CD4-positive, alpha-beta T cell (primary cell): ENCODE measurements at regions not wholly inside any gene's neighbourhood (a gene's known extent, or its start where the extent isn't known, plus 50 kb on each side); places are given as distances from the start of the nearest gene placed in this dataset.

Source experiments
- ATAC-seq: fragments of 200-7000 bp; cut with Tn5 transposase; one replicate; pipeline ENCODE4 v1.10.0; 2022; ENCODE audit warnings: mild to moderate bottlenecking; ENCODE audit not compliant: poor library complexity
- CTCF ChIA-PET: fragments of 350-600 bp; sonication (Branson Sonifier 250); formaldehyde crosslinking; loops from one replicate; lab custom pipeline; 2021; ENCODE audit warnings: antibody characterized with exemption, inconsistent platforms; lab: Charles Lee
- POLR2A ChIA-PET: fragments of 350-600 bp; sonication (Branson Sonifier 250); formaldehyde crosslinking; loops from one replicate; lab custom pipeline; 2021; ENCODE audit warnings: antibody characterized with exemption, inconsistent platforms; lab: Charles Lee
- DNase-seq, 14 experiments: peaks; one replicate each; pipeline ENCODE4 v3.0.0-alpha.2; 2013 to 2020; ENCODE audit warnings: mixed read lengths in 2 of 14
- H3K27ac ChIP-seq, 2 donors: one replicate each; pipeline versions ENCODE4 v1.5.1 to v1.7.0; 2013; ENCODE audit warnings: low read length in 2 of 2, low read depth in 1 of 2, mild to moderate bottlenecking in 1 of 2
- H3K27me3 ChIP-seq, 2 experiments: 1 replicate in 1 of 2; 2 replicates in 1 of 2; pipeline versions ENCODE4 v1.6.1 to v1.7.0; 2013; ENCODE audit warnings: low read length in 2 of 2, control low read depth in 1 of 2, mild to moderate bottlenecking in 1 of 2, moderate library complexity in 1 of 2; ENCODE audit not compliant: insufficient read depth in 2 of 2, control insufficient read depth in 1 of 2
- H3K36me3 ChIP-seq: one replicate; pipeline ENCODE4 v1.6.1; 2013; ENCODE audit warnings: low read length, control low read depth; ENCODE audit not compliant: insufficient read depth
- H3K4me1 ChIP-seq: one replicate; pipeline ENCODE4 v1.6.1; 2013; ENCODE audit warnings: low read length, control low read depth; ENCODE audit not compliant: insufficient read depth
- H3K4me3 ChIP-seq: one replicate; pipeline ENCODE4 v1.5.1; 2013; ENCODE audit warnings: mild to moderate bottlenecking, low read length, moderate library complexity
- H3K9me3 ChIP-seq, 2 experiments: 1 replicate in 1 of 2; 2 replicates in 1 of 2; pipeline versions ENCODE4 v1.6.1 to v1.7.0; 2013; ENCODE audit warnings: low read length in 2 of 2, mild to moderate bottlenecking in 2 of 2, control low read depth in 1 of 2, moderate library complexity in 1 of 2; ENCODE audit not compliant: control insufficient read depth in 1 of 2, insufficient read depth in 1 of 2
- H3K27ac Mint-ChIP-seq: one replicate; pipeline ENCODE4 v1.8.0; 2020; ENCODE audit warnings: mixed read lengths
- H3K27me3 Mint-ChIP-seq: one replicate; pipeline ENCODE4 v1.8.0; 2021; ENCODE audit warnings: mixed read lengths
- H3K36me3 Mint-ChIP-seq: one replicate; pipeline ENCODE4 v1.8.0; 2021; ENCODE audit warnings: low read depth, mixed read lengths
- H3K4me1 Mint-ChIP-seq: one replicate; pipeline ENCODE4 v1.8.0; 2021; ENCODE audit warnings: low read depth, mixed read lengths
- H3K4me3 Mint-ChIP-seq: one replicate; pipeline ENCODE4 v1.8.0; 2020; ENCODE audit warnings: mild to moderate bottlenecking, mixed read lengths
- H3K9me3 Mint-ChIP-seq: one replicate; pipeline ENCODE4 v1.8.0; 2020; ENCODE audit warnings: mixed read lengths
- CTCF ChIP-seq: fragments of 200-600 bp; IDR thresholded peaks from one replicate; pipeline ENCODE4 v1.8.0; 2022; ENCODE audit warnings: antibody characterized with exemption, mild to moderate bottlenecking
- intact Hi-C, 2 experiments: fragments of 100-400 bp; cut with DNase I in 1 of 2; cut with micrococcal nuclease in 1 of 2; formaldehyde crosslinking; loops; one replicate each; pipeline versions ENCODE4 v1.15.1 to v1.9.0; 2023 to 2025; cut with DNase I, micrococcal nuclease

GRCh38 chr12:115243933-115244628, 560.1 kb upstream of the TBX3 start:
- H3K4me3 Mint-ChIP-seq: no peak overlapping the region
- no peaks in the 10 kb centered on the region for H3K27me3 Mint-ChIP-seq
- no peak overlapping the region for H3K4me3 ChIP-seq
- H3K36me3 Mint-ChIP-seq: no peaks in the 10 kb centered on the region
- H3K27me3 ChIP-seq: no peaks in the 10 kb centered on the region
- intact Hi-C loops: no loop called here
- ChIA-PET POLR2A (no interaction called here), CTCF (no interaction called here)
- peaks cover 4% of the 10 kb centered on the region for H3K9me3 Mint-ChIP-seq
- H3K27ac ChIP-seq: no peak overlapping the region
- H3K27ac Mint-ChIP-seq: no peak overlapping the region
- H3K4me1 ChIP-seq: no peaks in the 10 kb centered on the region
- DNase-seq (no peak), ATAC-seq (no peak)
- H3K9me3 ChIP-seq: no peaks in the 10 kb centered on the region
- no peak for TF ChIP-seq CTCF
- H3K36me3 ChIP-seq: no peaks in the 10 kb centered on the region
- no peaks in the 10 kb centered on the region for H3K4me1 Mint-ChIP-seq

DNA sequence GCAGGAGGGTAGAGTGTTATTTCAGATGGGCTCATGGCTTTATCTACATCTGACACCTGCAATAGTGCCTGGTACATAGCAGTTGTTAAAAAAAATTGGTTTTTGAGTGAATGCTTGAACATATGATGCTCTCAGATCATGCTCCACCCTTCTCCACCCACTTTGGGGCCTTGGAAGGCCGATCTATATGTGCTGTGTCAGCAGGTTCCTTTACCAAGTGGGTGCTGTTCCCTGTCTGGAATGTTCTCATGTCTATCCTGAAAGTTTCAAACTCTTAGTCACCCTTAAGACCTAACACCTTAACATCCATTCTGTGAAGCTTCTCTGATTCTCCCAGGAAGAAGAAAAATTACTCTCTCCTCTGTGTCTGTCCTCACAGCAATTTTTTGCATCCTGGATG, 556.3 kb upstream of the TBX3 start:
- no peaks in the 10 kb centered on the region for H3K36me3 ChIP-seq
- H3K4me1 ChIP-seq: no peaks in the 10 kb centered on the region
- Mint-ChIP-seq H3K27ac (no peak overlapping the region), H3K36me3 (no peaks in the 10 kb centered on the region), H3K4me1 (no peaks in the 10 kb centered on the region), H3K9me3 (no peaks in the 10 kb centered on the region), H3K27me3 (no peaks in the 10 kb centered on the region), H3K4me3 (no peak overlapping the region)
- ChIA-PET POLR2A (no interaction called here), CTCF (no interaction called here)
- ATAC-seq (no peak), DNase-seq (no peak)
- H3K4me3 ChIP-seq: no peak overlapping the region
- H3K9me3 ChIP-seq: no peaks in the 10 kb centered on the region
- TF ChIP-seq CTCF: no peak
- H3K27me3 ChIP-seq: no peaks in the 10 kb centered on the region
- H3K27ac ChIP-seq: no peak overlapping the region
- intact Hi-C loops: no loop called here

GRCh38 chr12:115235880-115236279, 551.9 kb upstream of the TBX3 start:
- no peak overlapping the region for H3K27ac Mint-ChIP-seq
- Histone ChIP-seq H3K36me3 (no peaks in the 10 kb centered on the region), H3K4me1 (no peaks in the 10 kb centered on the region), H3K9me3 (peaks cover 0 to 4% of the 10 kb centered on the region in 2 experiments), H3K27ac (no peak overlapping the region), H3K4me3 (no peak overlapping the region), H3K27me3 (no peaks in the 10 kb centered on the region)
- ChIA-PET CTCF (no interaction called here), POLR2A (no interaction called here)
- no peaks in the 10 kb centered on the region for H3K4me1 Mint-ChIP-seq
- intact Hi-C loops: no loop called here
- H3K36me3 Mint-ChIP-seq: no peaks in the 10 kb centered on the region
- no peak for TF ChIP-seq CTCF
- ATAC-seq: no peak
- H3K27me3 Mint-ChIP-seq: no peaks in the 10 kb centered on the region
- H3K4me3 Mint-ChIP-seq: no peak overlapping the region
- H3K9me3 Mint-ChIP-seq: no peaks in the 10 kb centered on the region
- DNase-seq: no peak
